KMS-11 (cell line): ENCODE measurements at regions not wholly inside any gene's neighbourhood (a gene's known extent, or its start where the extent isn't known, plus 50 kb on each side); places are given as distances from the start of the nearest gene placed in this dataset.
A peak's percentile ranks its signal among the peaks of the same experiment; 100 is the strongest.

Experiments used
- H2AFZ ChIP-seq: fragments of 200-600 bp; sonication (generic); 2 replicates; pipeline ENCODE4 v1.6.1; 2016; ENCODE audit warnings: antibody characterized with exemption, mixed run types, low read depth
- H3K27ac ChIP-seq: fragments of 200-600 bp; sonication (generic); 2 replicates; pipeline ENCODE4 v1.6.1; 2016; ENCODE audit warnings: mild to moderate bottlenecking, mixed run types
- H3K27me3 ChIP-seq: fragments of 200-600 bp; sonication (generic); 2 replicates; pipeline ENCODE4 v1.6.1; 2017; ENCODE audit warnings: mild to moderate bottlenecking, low read depth, mixed run types, moderate library complexity; ENCODE audit not compliant: insufficient read depth
- H3K36me3 ChIP-seq: fragments of 200-600 bp; sonication (generic); 2 replicates; pipeline ENCODE4 v1.6.1; 2017; ENCODE audit warnings: mild to moderate bottlenecking, mixed run types; ENCODE audit not compliant: insufficient read depth
- H3K4me1 ChIP-seq: fragments of 200-600 bp; sonication (generic); 2 replicates; pipeline ENCODE4 v1.6.1; 2016; ENCODE audit warnings: mild to moderate bottlenecking, low read depth, mixed run types; ENCODE audit not compliant: poor library complexity, severe bottlenecking
- H3K4me2 ChIP-seq: fragments of 200-600 bp; sonication (generic); 2 replicates; pipeline ENCODE4 v1.7.0; 2016; ENCODE audit warnings: mild to moderate bottlenecking, mixed run types
- H3K4me3 ChIP-seq: fragments of 200-600 bp; sonication (generic); IDR thresholded peaks from 2 replicates; pipeline ENCODE4 v1.6.1; 2017; ENCODE audit warnings: low read depth, low read length, mixed read lengths; ENCODE audit not compliant: insufficient read depth
- H3K79me2 ChIP-seq: fragments of 200-600 bp; sonication (generic); 2 replicates; pipeline ENCODE4 v1.6.1; 2016; ENCODE audit warnings: low read depth, mixed run types; ENCODE audit not compliant: insufficient read depth
- H3K9ac ChIP-seq: fragments of 200-600 bp; sonication (generic); 2 replicates; pipeline ENCODE4 v1.6.1; 2016; ENCODE audit warnings: mild to moderate bottlenecking, mixed run types
- H4K20me1 ChIP-seq: fragments of 200-600 bp; sonication (generic); 2 replicates; pipeline ENCODE4 v1.6.1; 2016; ENCODE audit warnings: mild to moderate bottlenecking, mixed run types; ENCODE audit not compliant: insufficient read depth
- CTCF ChIP-seq: fragments of 200-600 bp; sonication (generic); conservative IDR thresholded peaks from 2 replicates; pipeline ENCODE4 v1.6.1; 2017; ENCODE audit warnings: low read depth, mild to moderate bottlenecking, antibody characterized with exemption, low read length, moderate library complexity, mixed read lengths

GRCh38 chr3:80297720-80298119 lies 529.9 kb upstream of the ROBO1 start:
- no peak overlapping the region for H3K4me2 ChIP-seq
- no peaks in the 10 kb centered on the region for H3K4me1 ChIP-seq
- H3K4me3 ChIP-seq, result no peak overlapping the region
- no peaks in the 10 kb centered on the region for H3K36me3 ChIP-seq
- H3K27ac ChIP-seq, result no peak overlapping the region
- H3K79me2 ChIP-seq, result no peaks in the 10 kb centered on the region
- TF ChIP-seq CTCF, result no peak
- no peaks in the 10 kb centered on the region for H3K27me3 ChIP-seq
- no peak overlapping the region for H3K9ac ChIP-seq
- H2AFZ ChIP-seq, result no peak overlapping the region
- H4K20me1 ChIP-seq, result no peaks in the 10 kb centered on the region

GRCh38 chr3:80285388-80285787 lies 517.6 kb upstream of the ROBO1 start:
- no peak overlapping the region for H3K9ac ChIP-seq
- TF ChIP-seq CTCF, result no peak
- H3K79me2 ChIP-seq, result no peaks in the 10 kb centered on the region
- peak overlapping the region; percentile 23; the same call in 1 of the 2 replicates for H3K4me2 ChIP-seq
- no peaks in the 10 kb centered on the region for H3K27me3 ChIP-seq
- H2AFZ ChIP-seq, result no peak overlapping the region
- no peak overlapping the region for H3K4me3 ChIP-seq
- H3K36me3 ChIP-seq, result no peaks in the 10 kb centered on the region
- H4K20me1 ChIP-seq, result no peaks in the 10 kb centered on the region
- H3K27ac ChIP-seq, result no peak overlapping the region
- H3K4me1 ChIP-seq, result peaks cover 17% of the 10 kb centered on the region

- Histone ChIP-seq H3K4me3 (no peak overlapping the region), H3K36me3 (no peaks in the 10 kb centered on the region), H3K4me2 (no peak overlapping the region), H2AFZ (no peak overlapping the region), H3K4me1 (peaks cover 17% of the 10 kb centered on the region), H3K9ac (no peak overlapping the region), H3K27me3 (no peaks in the 10 kb centered on the region), H3K27ac (no peak overlapping the region), H4K20me1 (no peaks in the 10 kb centered on the region), H3K79me2 (no peaks in the 10 kb centered on the region)
- TF ChIP-seq CTCF, result no peak
Measured at GRCh38 chr3:80283783-80284182, 516.0 kb upstream of the ROBO1 start.

- no peak for TF ChIP-seq CTCF
- no peak overlapping the region for H3K4me2 ChIP-seq
- H3K27ac ChIP-seq, result no peak overlapping the region
- H3K4me3 ChIP-seq, result no peak overlapping the region
- no peaks in the 10 kb centered on the region for H3K4me1 ChIP-seq
- no peaks in the 10 kb centered on the region for H3K79me2 ChIP-seq
- H3K36me3 ChIP-seq, result no peaks in the 10 kb centered on the region
- no peaks in the 10 kb centered on the region for H3K27me3 ChIP-seq
- no peak overlapping the region for H3K9ac ChIP-seq
- H2AFZ ChIP-seq, result no peak overlapping the region
- no peaks in the 10 kb centered on the region for H4K20me1 ChIP-seq
Measured at GRCh38 chr3:80278056-80278455, 510.3 kb upstream of the ROBO1 start.
